Dedifferentiated amniotic fluid mesenchymal stem cell (primary cell): ENCODE measurements at regions not wholly inside any gene's neighbourhood (a gene's known extent, or its start where the extent isn't known, plus 50 kb on each side); places are given as distances from the start of the nearest gene placed in this dataset.

Source experiments
- DNase-seq: peaks from one replicate; pipeline ENCODE4 v3.0.0-alpha.2; 2016; ENCODE audit errors: extremely low spot score

GRCh38 chr12:105705765-105706164, 375.3 kb downstream of the C12orf75 start:
- DNase-seq, result peak; percentile 41

- peak; percentile 55 for DNase-seq
These were observed 376.0 kb downstream of the C12orf75 start for GRCh38 chr12:105706321-105706972.

DNA sequence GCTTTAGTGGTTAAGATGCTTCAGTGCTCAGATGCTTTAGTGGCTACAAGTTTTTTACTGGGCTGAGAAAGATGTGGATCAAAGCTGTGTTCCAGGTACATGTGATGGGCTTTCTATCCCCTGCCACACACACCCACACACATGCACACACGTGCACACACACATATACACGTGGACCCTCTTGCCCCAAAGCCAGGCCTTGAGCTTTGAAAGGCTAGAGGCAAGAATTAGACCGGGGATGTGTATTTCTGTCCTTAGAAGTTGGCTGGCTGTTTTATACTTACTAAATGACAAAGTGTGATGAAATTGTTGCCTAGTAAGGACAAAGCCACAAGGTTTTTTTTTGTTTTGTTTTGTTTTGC, 376.5 kb downstream of the C12orf75 start:
- DNase-seq, result no peak

DNA sequence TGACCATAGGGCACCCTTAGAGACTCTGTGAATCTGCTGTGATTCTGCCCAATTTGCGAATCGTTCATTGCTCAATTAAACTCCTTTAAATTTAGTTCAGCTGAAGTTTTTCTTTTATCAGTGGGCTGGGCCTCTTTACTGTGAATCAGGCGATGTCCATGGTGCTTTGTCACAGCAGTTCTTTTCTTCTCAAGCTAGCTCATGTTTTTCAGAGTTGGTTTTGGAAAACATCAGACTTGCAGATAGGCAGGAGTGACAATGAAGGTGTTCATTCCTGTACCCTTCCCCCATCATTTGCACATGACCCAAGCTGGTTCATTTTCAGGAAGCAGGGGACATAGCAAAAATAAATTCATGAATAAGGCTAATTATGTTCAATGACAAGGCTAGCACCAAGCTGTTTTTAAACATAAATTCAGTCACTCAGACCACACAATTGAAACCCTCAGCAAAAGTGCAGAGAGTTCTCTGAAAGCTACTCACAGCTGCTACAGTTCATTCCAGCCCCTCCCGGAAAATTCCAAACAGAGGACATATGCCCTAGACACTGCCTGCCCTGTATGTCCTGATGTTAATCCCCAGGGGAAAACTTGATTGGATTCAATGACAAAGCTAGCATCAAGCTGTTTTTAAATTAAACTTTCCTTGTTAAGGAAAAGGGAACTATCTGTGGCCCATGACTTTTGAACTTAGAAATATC, 383.3 kb downstream of the C12orf75 start:
- DNase-seq, result no peak

DNA sequence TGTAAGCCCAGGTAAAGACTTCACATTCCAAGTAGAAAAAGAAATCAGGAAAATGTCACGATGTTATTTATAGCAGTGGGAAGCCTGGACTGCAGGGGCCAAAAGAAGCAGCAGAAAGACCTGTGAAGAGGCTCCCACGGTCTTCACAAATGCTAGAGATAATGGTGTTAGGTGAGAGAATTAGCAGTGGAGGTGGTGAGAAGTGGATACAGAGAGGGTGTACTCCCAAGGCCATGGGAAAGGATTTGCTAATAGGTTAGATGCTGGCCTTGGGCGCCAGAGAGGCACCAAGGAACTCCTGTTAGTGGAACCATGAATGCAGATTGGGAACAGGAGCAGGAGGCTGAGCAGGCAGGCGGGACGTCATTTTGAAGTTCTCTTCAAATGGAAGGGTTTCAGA, 386.1 kb downstream of the C12orf75 start:
- DNase-seq, result no peak

DNA sequence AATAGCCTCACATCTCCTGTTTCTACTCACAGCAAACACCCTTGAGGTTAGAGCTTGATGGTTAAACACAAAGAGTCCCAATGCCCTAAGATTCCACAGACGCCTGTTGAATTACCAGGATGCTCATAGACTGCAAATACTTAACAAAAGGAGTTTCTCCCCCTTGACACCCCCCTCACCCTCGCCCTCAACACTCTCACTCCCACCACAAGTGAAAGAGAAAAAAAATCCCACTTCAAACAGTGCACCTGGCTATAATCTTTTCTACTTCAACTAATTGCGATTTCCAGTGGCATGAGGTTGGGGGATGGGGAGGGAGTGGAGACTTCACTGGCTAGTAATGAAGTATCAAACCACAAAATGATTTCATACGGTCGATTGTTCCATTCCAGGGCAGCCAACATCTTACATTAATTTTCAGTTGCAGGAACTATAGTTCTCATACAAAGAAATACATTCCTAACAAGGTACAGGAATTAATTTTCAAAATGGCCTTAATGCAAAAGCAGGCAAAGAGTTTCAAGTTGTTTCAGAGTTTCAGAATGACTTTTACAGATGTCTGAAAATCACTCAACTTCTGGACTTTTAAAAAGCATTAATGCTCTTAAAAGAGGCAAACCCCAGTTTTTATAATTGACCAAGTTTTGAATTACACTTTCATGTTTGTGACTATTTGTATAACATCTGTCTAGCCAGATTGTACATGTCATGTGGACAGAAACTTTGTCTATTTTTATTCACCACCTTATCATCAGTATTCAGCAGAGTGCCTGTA, 390.7 kb downstream of the C12orf75 start:
- DNase-seq, result no peak

GRCh38 chr12:105721891-105722290, 391.4 kb downstream of the C12orf75 start:
- no peak for DNase-seq

- DNase-seq, result no peak
These were observed 392.6 kb downstream of the C12orf75 start for GRCh38 chr12:105723066-105723465.

DNA sequence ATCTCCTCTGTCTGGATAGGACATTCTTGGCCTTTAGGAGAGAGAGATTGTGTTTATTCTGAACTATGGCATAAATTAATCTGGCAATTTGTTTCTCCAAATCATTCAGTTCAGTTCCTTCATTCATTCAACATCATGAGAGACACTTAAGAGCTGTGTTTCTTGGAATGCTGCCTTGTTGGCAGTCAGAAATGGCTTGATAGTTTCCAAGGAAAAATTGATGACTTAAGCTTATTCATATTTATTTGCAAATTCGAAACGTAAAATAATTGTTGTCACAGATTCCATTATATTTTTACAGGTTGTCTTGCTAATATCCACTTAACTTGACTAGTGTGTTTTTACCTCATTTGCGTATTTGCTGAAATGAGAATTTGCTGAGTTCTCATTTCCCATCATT, 393.0 kb downstream of the C12orf75 start:
- DNase-seq, result no peak

DNA sequence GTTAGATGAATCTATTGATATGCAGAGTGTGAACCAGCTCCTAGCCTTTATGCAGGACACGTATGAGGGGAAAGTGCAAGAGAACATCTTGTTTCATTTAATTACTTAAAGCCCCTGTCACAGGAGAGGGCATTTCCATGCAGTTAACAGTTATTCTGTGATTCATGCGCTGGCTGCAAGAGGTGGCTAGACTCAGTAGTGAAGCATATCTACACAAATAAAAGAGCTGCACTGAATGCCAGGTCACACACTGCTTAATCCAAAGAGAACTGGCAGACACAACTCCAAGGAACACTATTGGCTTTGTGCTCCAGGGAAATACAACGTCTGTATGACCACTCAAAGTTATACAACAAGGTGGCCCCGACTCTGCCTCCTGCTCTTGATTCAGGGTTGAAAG, 394.1 kb downstream of the C12orf75 start:
- no peak for DNase-seq

- DNase-seq, result no peak
These were observed 394.6 kb downstream of the C12orf75 start for GRCh38 chr12:105725054-105725453.

DNA sequence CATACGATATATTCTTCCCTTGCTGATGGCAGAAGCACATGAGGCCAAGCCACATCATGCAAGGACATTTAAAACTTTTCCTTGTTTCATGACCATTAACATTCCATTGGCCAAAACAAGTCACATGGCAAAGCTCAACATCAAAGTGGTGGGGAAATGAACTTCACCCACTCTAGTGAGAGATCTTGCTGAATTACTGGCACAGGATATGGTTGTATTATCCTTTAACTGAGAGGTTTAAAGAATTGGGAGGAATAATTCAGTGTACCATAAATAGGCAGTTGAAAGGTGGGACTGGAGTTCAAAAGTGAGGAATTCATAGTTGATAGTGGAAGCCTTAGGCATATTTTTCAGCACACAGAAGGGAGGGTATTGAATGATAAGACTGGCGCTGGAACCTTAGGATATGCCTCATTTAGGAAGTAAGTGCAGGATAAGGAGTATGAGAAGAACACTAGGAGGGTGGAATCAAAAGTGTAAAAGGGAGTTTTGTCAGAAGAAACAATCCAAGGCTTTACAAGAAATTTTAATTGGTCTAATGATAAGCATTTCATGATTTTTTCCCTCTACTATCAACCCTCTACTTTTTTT, 398.8 kb downstream of the C12orf75 start:
- no peak for DNase-seq

- no peak for DNase-seq
These were observed 399.4 kb downstream of the C12orf75 start for GRCh38 chr12:105729926-105730325.

DNA sequence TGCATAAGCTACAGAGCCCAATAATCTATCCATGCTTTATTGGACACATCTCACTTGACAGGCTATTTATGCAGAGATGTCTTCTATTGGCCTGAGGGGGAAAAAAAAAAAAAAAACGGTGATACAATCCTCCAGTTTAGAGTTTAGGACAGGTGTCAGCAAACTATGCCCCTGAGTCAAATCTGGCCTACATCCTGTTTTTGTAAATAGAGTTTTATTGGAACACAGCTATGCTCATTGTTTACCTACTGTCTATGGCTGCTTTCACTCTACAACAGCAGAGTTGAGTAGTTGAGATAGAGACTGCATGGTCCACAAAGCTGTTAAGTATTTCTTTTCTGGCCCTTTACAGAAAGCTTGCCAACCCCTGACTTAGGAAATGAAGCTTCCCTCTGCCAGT, 403.1 kb downstream of the C12orf75 start:
- no peak for DNase-seq

- DNase-seq, result no peak
These were observed 402.3 kb downstream of the NUAK1 start for GRCh38 chr12:105736498-105736897.

- DNase-seq, result no peak
These were observed 400.7 kb downstream of the NUAK1 start for GRCh38 chr12:105738051-105738450.

GRCh38 chr12:105740369-105740768, 398.4 kb downstream of the NUAK1 start:
- no peak for DNase-seq

- DNase-seq, result no peak
These were observed 397.6 kb downstream of the NUAK1 start for GRCh38 chr12:105740970-105741725.

GRCh38 chr12:105741786-105742566, 396.8 kb downstream of the NUAK1 start:
- peak; percentile 95 for DNase-seq

DNA sequence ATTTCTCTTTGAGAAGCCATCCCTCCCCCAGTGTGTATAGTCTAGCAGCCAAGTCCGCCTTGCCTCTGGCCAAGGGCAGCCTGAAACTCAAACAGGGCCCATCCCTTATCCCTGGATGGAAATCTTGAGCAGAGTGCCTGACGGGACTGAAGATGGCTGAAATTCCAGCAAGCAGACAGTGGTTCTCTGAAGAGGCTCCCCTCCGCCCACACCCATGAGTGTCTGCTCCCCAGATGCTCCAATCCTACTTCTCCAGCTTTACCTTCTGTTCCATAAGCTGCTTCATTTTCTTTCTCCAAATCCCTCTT, 396.2 kb downstream of the NUAK1 start:
- DNase-seq, result no peak

- DNase-seq, result no peak
These were observed 394.2 kb downstream of the NUAK1 start for GRCh38 chr12:105744371-105745058.
